B cell (primary cell): ENCODE measurements at regions not wholly inside any gene's neighbourhood (a gene's known extent, or its start where the extent isn't known, plus 50 kb on each side); places are given as distances from the start of the nearest gene placed in this dataset.

Source experiments
- EZH2 ChIP-seq: IDR thresholded peaks from 2 replicates; pipeline ENCODE4 v1.6.1; 2012; ENCODE audit warnings: borderline replicate concordance, low read depth, mild to moderate bottlenecking, moderate library complexity, low read length; ENCODE audit not compliant: insufficient read depth, poor library complexity, severe bottlenecking
- TF ChIP-seq, protein P1 (sequence below): fragments of 200-600 bp; IDR thresholded peaks from one replicate; pipeline ENCODE4 v1.8.0; 2022; ENCODE audit warnings: antibody characterized with exemption, mild to moderate bottlenecking

DNA sequence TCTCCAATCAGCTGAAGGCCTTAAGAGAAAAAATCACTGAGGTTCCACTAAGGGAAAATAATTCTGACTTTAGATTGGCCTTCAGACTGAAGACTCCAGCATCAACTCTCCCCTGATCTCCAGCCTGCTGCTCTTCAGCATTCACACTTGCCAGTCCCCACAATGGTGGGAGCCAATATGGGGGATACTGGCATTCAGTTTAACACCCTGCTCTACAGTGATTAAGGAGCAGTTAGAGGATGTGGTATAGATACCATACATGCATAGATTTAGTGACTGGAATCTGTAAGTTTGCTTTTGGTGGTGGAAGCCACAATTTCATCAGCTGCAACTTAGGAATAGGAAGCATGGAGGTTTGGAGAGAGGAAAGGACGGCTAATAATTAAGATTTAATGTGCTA is 2017.7 kb upstream of the CDH6 start:
- TF ChIP-seq, protein P1, sequence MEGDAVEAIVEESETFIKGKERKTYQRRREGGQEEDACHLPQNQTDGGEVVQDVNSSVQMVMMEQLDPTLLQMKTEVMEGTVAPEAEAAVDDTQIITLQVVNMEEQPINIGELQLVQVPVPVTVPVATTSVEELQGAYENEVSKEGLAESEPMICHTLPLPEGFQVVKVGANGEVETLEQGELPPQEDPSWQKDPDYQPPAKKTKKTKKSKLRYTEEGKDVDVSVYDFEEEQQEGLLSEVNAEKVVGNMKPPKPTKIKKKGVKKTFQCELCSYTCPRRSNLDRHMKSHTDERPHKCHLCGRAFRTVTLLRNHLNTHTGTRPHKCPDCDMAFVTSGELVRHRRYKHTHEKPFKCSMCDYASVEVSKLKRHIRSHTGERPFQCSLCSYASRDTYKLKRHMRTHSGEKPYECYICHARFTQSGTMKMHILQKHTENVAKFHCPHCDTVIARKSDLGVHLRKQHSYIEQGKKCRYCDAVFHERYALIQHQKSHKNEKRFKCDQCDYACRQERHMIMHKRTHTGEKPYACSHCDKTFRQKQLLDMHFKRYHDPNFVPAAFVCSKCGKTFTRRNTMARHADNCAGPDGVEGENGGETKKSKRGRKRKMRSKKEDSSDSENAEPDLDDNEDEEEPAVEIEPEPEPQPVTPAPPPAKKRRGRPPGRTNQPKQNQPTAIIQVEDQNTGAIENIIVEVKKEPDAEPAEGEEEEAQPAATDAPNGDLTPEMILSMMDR, result no peak
- no peak for TF ChIP-seq EZH2
